IMR-90 (cell line): ENCODE measurements at regions not wholly inside any gene's neighbourhood (a gene's known extent, or its start where the extent isn't known, plus 50 kb on each side); places are given as distances from the start of the nearest gene placed in this dataset.

Source experiments
- ATAC-seq: fragments of 200-7000 bp; cut with Tn5 transposase; 2 replicates; pipeline ENCODE4 v1.9.1; 2020; ENCODE audit warnings: low read depth, mild to moderate bottlenecking, moderate library complexity
- BruUV-seq: library from RNA; stranded (reverse); fragments of 400-500 nt; replicated peaks from 2 replicates; lab custom pipeline; 2021; lab: Mats Ljungman, UMichigan
- CTCF ChIA-PET: fragments of 300-600 bp; formaldehyde crosslinking; extraction: SDS; loops from one replicate; lab custom pipeline; 2021; ENCODE audit warnings: antibody characterized with exemption; lab: Yijun Ruan, JAX
- POLR2A ChIA-PET: fragments of 300-600 bp; sonication (Branson Sonifier 250); formaldehyde crosslinking; loops from one replicate; lab custom pipeline; 2022; ENCODE audit warnings: antibody characterized with exemption; ENCODE audit not compliant: unreplicated experiment; lab: Charles Lee
- DNase-seq: peaks from one replicate; pipeline ENCODE4 v3.0.0; 2013
- H2AFZ ChIP-seq: replicated peaks from 2 replicates; pipeline ENCODE3; 2013; ENCODE audit warnings: low read length, mild to moderate bottlenecking; ENCODE audit not compliant: poor library complexity
- H2AK5ac ChIP-seq: 2 replicates; pipeline ENCODE4 v1.6.1; 2013; ENCODE audit warnings: low read depth, low read length, inconsistent platforms
- H2AK9ac ChIP-seq: replicated peaks from 2 replicates; pipeline ENCODE3; 2013; ENCODE audit warnings: mild to moderate bottlenecking, low read depth, low read length, moderate library complexity; ENCODE audit not compliant: poor library complexity
- H2BK120ac ChIP-seq: 2 replicates; pipeline ENCODE4 v1.6.1; 2013; ENCODE audit warnings: low read depth, low read length, inconsistent platforms
- H2BK15ac ChIP-seq: 3 replicates; pipeline ENCODE4 v1.6.1; 2013; ENCODE audit warnings: low read depth, low read length, inconsistent platforms
- H2BK20ac ChIP-seq: 2 replicates; pipeline ENCODE4 v1.6.1; 2013; ENCODE audit warnings: low read depth, mild to moderate bottlenecking, inconsistent platforms, low read length, moderate library complexity
- H2BK5ac ChIP-seq: 2 replicates; pipeline ENCODE4 v1.6.1; 2013; ENCODE audit warnings: mild to moderate bottlenecking, low read depth, low read length, inconsistent platforms; ENCODE audit not compliant: poor library complexity, severe bottlenecking
- H3K14ac ChIP-seq: replicated peaks from 2 replicates; pipeline ENCODE4 v1.6.1; 2013; ENCODE audit warnings: low read depth, low read length, inconsistent platforms
- H3K18ac ChIP-seq: 2 replicates; pipeline ENCODE4 v1.6.1; 2013; ENCODE audit warnings: low read depth, low read length, control low read depth
- H3K23ac ChIP-seq: 2 replicates; pipeline ENCODE4 v1.6.1; 2013; ENCODE audit warnings: low read depth, low read length, inconsistent platforms
- H3K27ac ChIP-seq: 2 replicates; pipeline ENCODE4 v1.5.1; 2013; ENCODE audit warnings: mild to moderate bottlenecking, control low read depth, low read length; ENCODE audit not compliant: insufficient read depth
- H3K27me3 ChIP-seq: 2 replicates; pipeline ENCODE4 v1.6.1; 2013; ENCODE audit warnings: low read length; ENCODE audit not compliant: control insufficient read depth, insufficient read depth
- H3K36me3 ChIP-seq: 2 replicates; pipeline ENCODE4 v1.6.1; 2013; ENCODE audit warnings: low read length, mixed read lengths; ENCODE audit not compliant: control insufficient read depth, insufficient read depth
- H3K4ac ChIP-seq: 2 replicates; pipeline ENCODE4 v1.6.1; 2013; ENCODE audit warnings: low read depth, low read length, inconsistent platforms
- H3K4me1 ChIP-seq: 2 replicates; pipeline ENCODE4 v1.6.1; 2013; ENCODE audit warnings: low read length, mixed read lengths; ENCODE audit not compliant: control insufficient read depth, insufficient read depth
- H3K4me2 ChIP-seq: 2 replicates; pipeline ENCODE4 v1.6.1; 2013; ENCODE audit warnings: low read depth, mild to moderate bottlenecking, control low read depth, low read length, moderate library complexity
- H3K4me3 ChIP-seq: 2 replicates; pipeline ENCODE4 v1.5.1; 2013; ENCODE audit warnings: low read depth, mild to moderate bottlenecking, control low read depth, low read length, moderate library complexity; ENCODE audit not compliant: insufficient read depth
- H3K56ac ChIP-seq: 2 replicates; pipeline ENCODE4 v1.6.1; 2013; ENCODE audit warnings: low read length, inconsistent platforms; ENCODE audit not compliant: insufficient read depth; ENCODE audit errors: extremely low read depth
- H3K79me1 ChIP-seq, 2 experiments: 2 replicates each; pipeline ENCODE4 v1.6.1; 2013; ENCODE audit warnings: low read length in 2 of 2, inconsistent platforms in 1 of 2, low read depth in 1 of 2
- H3K9ac ChIP-seq: 2 replicates; pipeline ENCODE4 v1.6.1; 2013; ENCODE audit warnings: low read depth, low read length, control low read depth
- H3K9me1 ChIP-seq: 2 replicates; pipeline ENCODE4 v1.6.1; 2013; ENCODE audit warnings: low read length, inconsistent platforms; ENCODE audit not compliant: insufficient read depth
- H3K9me3 ChIP-seq: 2 replicates; pipeline ENCODE4 v1.6.1; 2013; ENCODE audit warnings: low read length; ENCODE audit not compliant: control insufficient read depth, insufficient read depth
- H4K20me1 ChIP-seq: 2 replicates; pipeline ENCODE4 v1.6.1; 2013; ENCODE audit warnings: low read length, inconsistent platforms; ENCODE audit not compliant: insufficient read depth
- H4K5ac ChIP-seq: 2 replicates; pipeline ENCODE4 v1.6.1; 2013; ENCODE audit warnings: mild to moderate bottlenecking, low read depth, low read length, control low read depth
- H4K8ac ChIP-seq, 2 experiments: 2 replicates each; pipeline ENCODE4 v1.6.1; 2013; ENCODE audit warnings: low read depth in 2 of 2, low read length in 2 of 2, control low read depth in 1 of 2, inconsistent platforms in 1 of 2
- H4K91ac ChIP-seq: 2 replicates; pipeline ENCODE4 v1.6.1; 2013; ENCODE audit warnings: low read depth, low read length, inconsistent platforms; ENCODE audit not compliant: insufficient read depth
- CEBPB ChIP-seq: IDR thresholded peaks from 2 replicates; pipeline ENCODE4 v1.6.1; 2012; ENCODE audit warnings: low read depth, low read length, improper control_type of control experiment
- CHD1 ChIP-seq: IDR thresholded peaks from 2 replicates; pipeline ENCODE4 v1.6.1; 2012; ENCODE audit warnings: low read depth, low read length, improper control_type of control experiment
- FOS ChIP-seq: fragments of 150-350 bp; IDR thresholded peaks from 2 replicates; pipeline ENCODE4 v1.6.1; 2016; ENCODE audit warnings: low read depth, low read length
- MAZ ChIP-seq: IDR thresholded peaks from 2 replicates; pipeline ENCODE4 v1.6.1; 2012; ENCODE audit warnings: low read depth, mild to moderate bottlenecking, low read length, improper control_type of control experiment, moderate library complexity, borderline replicate concordance
- MXI1 ChIP-seq: IDR thresholded peaks from 2 replicates; pipeline ENCODE4 v1.6.1; 2012; ENCODE audit warnings: low read depth, mild to moderate bottlenecking, low read length, moderate library complexity, borderline replicate concordance
- NFE2L2 ChIP-seq: fragments of 150-350 bp; IDR thresholded peaks from 2 replicates; pipeline ENCODE4 v1.6.1; 2016; ENCODE audit warnings: low read depth, mild to moderate bottlenecking, low read length
- POLR2A ChIP-seq: IDR thresholded peaks from 2 replicates; pipeline ENCODE4 v1.6.1; 2012; ENCODE audit warnings: mild to moderate bottlenecking, low read depth, low read length
- SMC3 ChIP-seq: fragments of 150-350 bp; IDR thresholded peaks from 2 replicates; pipeline ENCODE4 v1.6.1; 2016; ENCODE audit warnings: low read depth, mild to moderate bottlenecking, antibody characterized with exemption, low read length, moderate library complexity
- WGBS, 2 experiments: methylation state at CpG; one replicate each; pipeline versions ENCODE4 v1.1.5 to v1.1.7; 2013; ENCODE audit warnings: missing lambda C conversion rate in 2 of 2; ENCODE audit not compliant: insufficient read length in 1 of 2; ENCODE audit errors: extremely low coverage in 2 of 2; 5-methylcytosine and 5-hydroxymethylcytosine counted together
- dilution Hi-C: fragments of 300-500 bp; cut with HindIII; formaldehyde crosslinking; loops from one replicate; pipeline ENCODE4 v1.14.3; 2018; ENCODE audit warnings: low sequenced_read_pairs; ENCODE audit not compliant: unreplicated experiment
- in situ Hi-C: fragments of 300-500 bp; cut with MboI; formaldehyde crosslinking; loops from 3 replicates; pipeline ENCODE4 v1.14.3; 2019; ENCODE audit warnings: low sequenced_read_pairs, inconsistent platforms, mixed read lengths
- intact Hi-C: fragments of 100-400 bp; cut with micrococcal nuclease; formaldehyde crosslinking; loops from 2 replicates; pipeline ENCODE4 v1.10.0; 2022
- TF ChIP-seq, protein P1 (sequence below): fragments of 150-350 bp; IDR thresholded peaks from 2 replicates; pipeline ENCODE4 v1.6.1; 2017; ENCODE audit warnings: mild to moderate bottlenecking, antibody characterized with exemption, low read length, low read depth

DNA sequence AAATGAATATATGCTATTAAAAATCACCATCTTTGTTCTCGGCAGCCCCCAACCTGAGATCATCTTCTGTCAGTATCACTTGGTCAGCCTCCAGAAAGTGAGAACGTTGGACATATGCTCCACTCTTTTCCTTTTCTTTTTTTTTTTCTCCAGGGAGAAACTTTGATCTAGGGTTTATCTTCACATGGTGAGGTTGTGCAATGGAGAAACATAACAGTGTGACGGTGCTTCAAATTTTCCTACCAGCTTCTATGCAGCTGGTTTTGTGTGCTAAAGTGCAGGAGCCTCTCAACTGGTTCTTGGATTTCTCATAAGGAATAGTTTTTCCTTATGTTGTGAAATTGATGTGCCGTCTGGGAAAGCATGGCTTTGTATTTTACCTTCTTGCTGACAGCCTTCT is 1202.9 kb downstream of the NCAM2 start:
- Histone ChIP-seq H3K9me1 (no peaks in the 10 kb centered on the region), H4K5ac (no peak overlapping the region), H3K27ac (no peak overlapping the region), H3K4me1 (no peaks in the 10 kb centered on the region), H3K4me3 (no peak overlapping the region), H3K27me3 (no peaks in the 10 kb centered on the region), H3K56ac (no peak overlapping the region), H4K91ac (no peak overlapping the region), H2BK120ac (no peak overlapping the region), H4K8ac (no peak overlapping the region), H3K4ac (no peak overlapping the region), H2AK5ac (no peak overlapping the region), H3K9ac (no peak overlapping the region), H3K18ac (no peak overlapping the region), H2AK9ac (no peak overlapping the region), H3K14ac (no peak overlapping the region), H3K4me2 (no peak overlapping the region), H2BK20ac (no peak overlapping the region), H4K20me1 (no peaks in the 10 kb centered on the region), H2BK15ac (no peak overlapping the region), H2BK5ac (no peak overlapping the region), H2AFZ (no peak overlapping the region), H3K23ac (no peak overlapping the region), H3K36me3 (no peaks in the 10 kb centered on the region), H3K79me1 (no peaks in the 10 kb centered on the region), H3K9me3 (peaks cover 5% of the 10 kb centered on the region)
- ChIA-PET CTCF (no interaction called here), POLR2A (no interaction called here)
- DNase-seq (no peak), ATAC-seq (no peak)
- in situ Hi-C loops (no loop called here), intact Hi-C loops (no loop called here), dilution Hi-C loops (no loop called here)
- no peak for TF ChIP-seq SMC3
- no peak for TF ChIP-seq CEBPB
- TF ChIP-seq MXI1 = no peak
- TF ChIP-seq POLR2A = no peak
- no peak for TF ChIP-seq FOS
- no peak for TF ChIP-seq NFE2L2
- TF ChIP-seq, protein P1, sequence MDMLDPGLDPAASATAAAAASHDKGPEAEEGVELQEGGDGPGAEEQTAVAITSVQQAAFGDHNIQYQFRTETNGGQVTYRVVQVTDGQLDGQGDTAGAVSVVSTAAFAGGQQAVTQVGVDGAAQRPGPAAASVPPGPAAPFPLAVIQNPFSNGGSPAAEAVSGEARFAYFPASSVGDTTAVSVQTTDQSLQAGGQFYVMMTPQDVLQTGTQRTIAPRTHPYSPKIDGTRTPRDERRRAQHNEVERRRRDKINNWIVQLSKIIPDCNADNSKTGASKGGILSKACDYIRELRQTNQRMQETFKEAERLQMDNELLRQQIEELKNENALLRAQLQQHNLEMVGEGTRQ = no peak
- TF ChIP-seq MAZ = no peak
- no peak for TF ChIP-seq CHD1
- WGBS, 2 experiments = no CpG with 5 or more reads among the region's 4 CpGs
- BruUV-seq = no TSS peak
